ENCODE measurements at regions not wholly inside any gene's neighbourhood (a gene's known extent, or its start where the extent isn't known, plus 50 kb on each side); places are given as distances from the start of the nearest gene placed in this dataset.
A peak's percentile ranks its signal among the peaks of the same experiment; 100 is the strongest.

- peak; percentile 74 for TF ChIP-seq CTCF (IDR thresholded peaks at IDR 0.05; ENCODE audit: control extremely low read depth, extremely low read depth)
- no peaks in the 10 kb centered on the region for H3K9me3 ChIP-seq (ENCODE audit: control insufficient read depth in 4 of 4, insufficient read depth in 3 of 4, low read length in 3 of 4)
- peaks cover 0 to 6% (median 0%) of the 10 kb centered on the region in 5 donors for H3K4me1 ChIP-seq (ENCODE audit: control insufficient read depth in 5 of 5, insufficient read depth in 5 of 5, low read length in 5 of 5)
- no peak overlapping the region for H3K27ac ChIP-seq (ENCODE audit: low read depth in 1 of 2, low read length in 1 of 2)
- DNase-seq (peak; percentile 44 to 63 (median 56)), ATAC-seq (ENCODE audit: insufficient read depth, low FRiP score) (no peak)
- H3K4me3 ChIP-seq: no peak overlapping the region
- WGBS, 2 donors: 61 to 62% methylated on average over 2 of the region's 2 CpGs
- H3K9ac ChIP-seq (ENCODE audit: insufficient read depth in 1 of 2, low read length in 2 of 2): no peak overlapping the region
- no peaks in the 10 kb centered on the region for H3K36me3 ChIP-seq (ENCODE audit: control insufficient read depth in 4 of 4, insufficient read depth in 4 of 4, low read length in 4 of 4)
- no peaks in the 10 kb centered on the region for H3K27me3 ChIP-seq (ENCODE audit: control insufficient read depth in 3 of 3, insufficient read depth in 3 of 3, low read length in 2 of 3)
Observed at GRCh38 chr15:38699633-38700230, 135.1 kb upstream of the RASGRP1 start.

DNA sequence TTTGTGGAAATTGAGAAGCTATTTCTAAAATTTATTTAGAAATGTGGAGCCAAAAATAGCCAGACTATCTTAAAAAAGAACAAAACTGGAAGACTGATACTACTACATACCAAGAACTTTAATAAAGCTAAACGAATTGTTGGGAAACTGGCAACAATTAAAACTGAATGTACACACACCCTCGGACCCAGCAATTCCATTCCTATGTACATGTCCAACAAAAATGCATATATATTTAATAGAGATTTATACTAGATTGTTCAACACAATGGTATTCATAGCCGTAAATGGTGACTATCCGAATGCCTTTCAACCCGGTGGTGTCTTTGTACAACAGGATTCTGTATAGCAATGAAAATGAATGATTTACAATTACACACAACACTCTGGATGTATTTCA lies 136.5 kb upstream of the RASGRP1 start:
- DNase-seq: no peak
- no peaks in the 10 kb centered on the region for H3K27me3 ChIP-seq (ENCODE audit: control insufficient read depth in 3 of 3, insufficient read depth in 3 of 3, low read length in 2 of 3)
- H3K9ac ChIP-seq (ENCODE audit: insufficient read depth in 1 of 2, low read length in 2 of 2): no peak overlapping the region
- H3K27ac ChIP-seq (ENCODE audit: low read depth in 1 of 2, low read length in 1 of 2): no peak overlapping the region
- WGBS, 2 donors: 92 to 93% methylated on average over 5 of the region's 5 CpGs
- no peak for TF ChIP-seq CTCF (IDR thresholded peaks at IDR 0.05; ENCODE audit: control extremely low read depth, extremely low read depth)
- ATAC-seq (ENCODE audit: insufficient read depth, low FRiP score): no peak
- H3K36me3 ChIP-seq (ENCODE audit: control insufficient read depth in 4 of 4, insufficient read depth in 4 of 4, low read length in 4 of 4): no peaks in the 10 kb centered on the region
- no peaks in the 10 kb centered on the region for H3K4me1 ChIP-seq (ENCODE audit: control insufficient read depth in 5 of 5, insufficient read depth in 5 of 5, low read length in 5 of 5)
- H3K9me3 ChIP-seq (ENCODE audit: control insufficient read depth in 4 of 4, insufficient read depth in 3 of 4, low read length in 3 of 4): no peaks in the 10 kb centered on the region
- H3K4me3 ChIP-seq: no peak overlapping the region

DNA sequence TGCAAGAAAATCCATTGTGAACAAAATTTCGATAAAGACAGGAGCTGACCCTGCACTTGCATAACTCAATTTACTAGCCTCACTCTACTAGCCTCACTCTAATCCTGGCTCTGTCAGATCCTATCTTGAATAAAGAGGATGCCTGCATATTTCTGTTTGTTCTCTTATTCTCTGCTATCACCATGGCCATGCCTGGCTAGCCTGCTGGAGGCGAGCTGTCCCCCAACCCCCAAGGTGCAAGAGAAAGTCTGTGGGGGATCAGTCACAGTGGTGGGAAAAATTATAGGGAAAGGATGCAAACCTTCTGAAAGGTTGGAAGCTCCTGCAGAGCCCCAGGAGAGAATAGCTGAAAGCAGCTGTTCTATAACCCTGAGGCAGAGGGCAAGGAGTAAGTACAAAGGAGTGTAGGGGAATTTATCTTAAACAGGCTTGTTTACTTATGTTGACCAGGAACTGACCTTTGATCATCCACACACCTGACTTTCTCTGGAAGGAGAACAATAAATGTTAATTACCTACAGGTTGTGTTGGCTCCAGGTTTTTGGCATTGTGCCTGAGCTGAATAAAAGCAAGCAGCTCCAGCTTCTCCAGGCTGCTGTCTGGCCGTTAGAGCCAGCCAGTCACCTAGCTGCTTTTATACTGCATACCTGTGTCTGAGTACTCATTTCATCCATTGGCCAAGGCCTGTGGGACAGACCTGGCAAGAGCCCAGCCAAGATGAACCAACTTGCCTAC lies 137.7 kb upstream of the RASGRP1 start:
- Histone ChIP-seq H3K27ac (ENCODE audit: low read depth in 1 of 2, low read length in 1 of 2) (no peak overlapping the region), H3K9ac (ENCODE audit: insufficient read depth in 1 of 2, low read length in 2 of 2) (no peak overlapping the region), H3K27me3 (ENCODE audit: control insufficient read depth in 3 of 3, insufficient read depth in 3 of 3, low read length in 2 of 3) (no peaks in the 10 kb centered on the region), H3K9me3 (ENCODE audit: control insufficient read depth in 4 of 4, insufficient read depth in 3 of 4, low read length in 3 of 4) (no peaks in the 10 kb centered on the region), H3K36me3 (ENCODE audit: control insufficient read depth in 4 of 4, insufficient read depth in 4 of 4, low read length in 4 of 4) (no peaks in the 10 kb centered on the region), H3K4me3 (no peak overlapping the region), H3K4me1 (ENCODE audit: control insufficient read depth in 5 of 5, insufficient read depth in 5 of 5, low read length in 5 of 5) (no peaks in the 10 kb centered on the region)
- ATAC-seq (ENCODE audit: insufficient read depth, low FRiP score) (no peak), DNase-seq (peak in 1 of 3 donors; percentile 21)
- TF ChIP-seq CTCF (IDR thresholded peaks at IDR 0.05; ENCODE audit: control extremely low read depth, extremely low read depth): no peak
- WGBS, 2 donors: 64 to 76% methylated on average over 3 of the region's 3 CpGs
